ENCODE measurements at regions not wholly inside any gene's neighbourhood (a gene's known extent, or its start where the extent isn't known, plus 50 kb on each side); places are given as distances from the start of the nearest gene placed in this dataset.

DNA sequence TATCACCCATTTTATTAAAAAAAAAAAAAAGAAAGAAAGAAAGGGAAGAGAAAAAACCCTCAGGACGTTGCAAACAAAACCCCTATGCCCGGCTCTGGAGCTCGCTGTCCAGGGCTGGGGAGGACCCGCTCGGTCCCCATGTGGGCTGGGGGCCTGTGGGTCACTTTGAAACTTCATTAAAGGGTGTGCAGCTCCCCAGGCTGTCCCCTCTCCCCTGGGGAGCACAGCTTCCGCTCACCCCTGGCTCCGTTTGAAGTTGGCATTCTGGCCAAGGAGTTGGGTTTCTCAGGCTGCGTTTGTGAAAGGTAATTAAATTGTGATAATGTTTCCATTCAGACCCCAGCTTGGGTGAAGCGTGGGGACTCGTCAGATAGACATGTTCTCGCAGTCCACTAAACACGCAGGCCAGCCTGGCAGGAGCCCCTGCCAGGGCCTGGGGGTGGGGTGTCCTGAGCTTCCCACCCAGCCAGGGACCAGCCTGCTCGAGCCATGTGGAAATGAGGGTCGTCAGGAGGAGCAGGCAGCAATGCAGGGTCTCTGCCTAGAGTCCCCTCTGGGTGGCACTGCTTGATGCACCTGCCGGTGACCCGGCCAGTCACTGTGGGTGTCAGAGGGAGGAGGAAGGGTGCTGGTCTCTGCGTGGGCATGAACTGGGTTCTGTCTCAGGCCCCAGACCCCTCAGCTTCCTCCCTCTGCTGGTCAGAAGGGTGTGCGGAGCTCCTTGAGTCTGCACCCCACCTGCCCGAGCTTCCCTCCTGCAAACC is 166.2 kb downstream of the INHBB start:
- TF ChIP-seq, protein P1, sequence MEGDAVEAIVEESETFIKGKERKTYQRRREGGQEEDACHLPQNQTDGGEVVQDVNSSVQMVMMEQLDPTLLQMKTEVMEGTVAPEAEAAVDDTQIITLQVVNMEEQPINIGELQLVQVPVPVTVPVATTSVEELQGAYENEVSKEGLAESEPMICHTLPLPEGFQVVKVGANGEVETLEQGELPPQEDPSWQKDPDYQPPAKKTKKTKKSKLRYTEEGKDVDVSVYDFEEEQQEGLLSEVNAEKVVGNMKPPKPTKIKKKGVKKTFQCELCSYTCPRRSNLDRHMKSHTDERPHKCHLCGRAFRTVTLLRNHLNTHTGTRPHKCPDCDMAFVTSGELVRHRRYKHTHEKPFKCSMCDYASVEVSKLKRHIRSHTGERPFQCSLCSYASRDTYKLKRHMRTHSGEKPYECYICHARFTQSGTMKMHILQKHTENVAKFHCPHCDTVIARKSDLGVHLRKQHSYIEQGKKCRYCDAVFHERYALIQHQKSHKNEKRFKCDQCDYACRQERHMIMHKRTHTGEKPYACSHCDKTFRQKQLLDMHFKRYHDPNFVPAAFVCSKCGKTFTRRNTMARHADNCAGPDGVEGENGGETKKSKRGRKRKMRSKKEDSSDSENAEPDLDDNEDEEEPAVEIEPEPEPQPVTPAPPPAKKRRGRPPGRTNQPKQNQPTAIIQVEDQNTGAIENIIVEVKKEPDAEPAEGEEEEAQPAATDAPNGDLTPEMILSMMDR (IDR thresholded peaks at IDR 0.05) = no peak
- no peak for TF ChIP-seq POLR2A (IDR thresholded peaks at IDR 0.05)
